K562 (cell line): ENCODE measurements at regions not wholly inside any gene's neighbourhood (a gene's known extent, or its start where the extent isn't known, plus 50 kb on each side); places are given as distances from the start of the nearest gene placed in this dataset.

Source experiments
- ATAC-seq: fragments of 200-7000 bp; cut with Tn5 transposase; 3 replicates; pipeline ENCODE4 v1.9.1; 2020; ENCODE audit warnings: moderate library complexity
- BruUV-seq: library from RNA; stranded (reverse); fragments of 400-500 nt; replicated peaks from 2 replicates; lab custom pipeline; 2021; lab: Mats Ljungman, UMichigan
- CTCF ChIA-PET: fragments of 300-600 bp; formaldehyde crosslinking; extraction: SDS; loops from one replicate; lab custom pipeline; 2021; ENCODE audit warnings: low intra/inter-chr PET ratio; lab: Yijun Ruan, JAX
- POLR2A ChIA-PET: fragments of 300-600, 350-650 bp; sonication (Branson Sonifier 250); formaldehyde crosslinking; extraction: SDS; loops from one replicate; lab custom pipeline; 2021; ENCODE audit warnings: antibody characterized with exemption, inconsistent platforms; lab: Yijun Ruan, JAX
- DNase-seq, 4 experiments: peaks; one replicate each; pipeline versions ENCODE4 v3.0.0 to v3.0.0-alpha.2; 2011 to 2018; ENCODE audit warnings: low spot score in 3 of 4, mixed read lengths in 3 of 4; ENCODE audit errors: extremely low read depth in 1 of 4
- FAIRE-seq: peaks from 2 replicates; lab custom pipeline; 2011; peaks lifted over from hg19 to GRCh38; lab: Jason Lieb, UNC
- H2AFZ ChIP-seq: 2 replicates; pipeline ENCODE4 v1.6.0; 2011; ENCODE audit warnings: low read depth, low read length, control low read depth, inconsistent platforms
- H3K27ac ChIP-seq: fragments of 200-600 bp; 3 replicates; pipeline ENCODE4 v1.8.0; 2011; ENCODE audit warnings: low read depth, mild to moderate bottlenecking, control low read depth, inconsistent platforms, low read length, moderate library complexity, mixed read lengths; ENCODE audit errors: extremely low read depth
- H3K27me3 ChIP-seq, 2 experiments: fragments of 300-600 bp in 1 of 2; 2 replicates in 1 of 2; 3 replicates in 1 of 2; pipeline versions ENCODE4 v1.6.0 to v1.8.0; 2011; ENCODE audit warnings: inconsistent platforms in 2 of 2, low read length in 2 of 2, mild to moderate bottlenecking in 1 of 2, mixed read lengths in 1 of 2, moderate library complexity in 1 of 2; ENCODE audit not compliant: control insufficient read depth in 2 of 2, insufficient read depth in 2 of 2
- H3K36me3 ChIP-seq: fragments of 300-600 bp; 3 replicates; pipeline ENCODE4 v1.8.0; 2011; ENCODE audit warnings: mild to moderate bottlenecking, low read length, inconsistent platforms; ENCODE audit not compliant: control insufficient read depth, insufficient read depth
- H3K4me1 ChIP-seq, 2 experiments: fragments of 200-600 bp in 1 of 2; replicated peaks in 1 of 2; 2 replicates in 1 of 2; 3 replicates in 1 of 2; pipeline versions ENCODE4 v1.5.1 to v1.8.0; 2011; ENCODE audit warnings: inconsistent platforms in 2 of 2, low read length in 2 of 2, mild to moderate bottlenecking in 1 of 2, mixed read lengths in 1 of 2, moderate library complexity in 1 of 2; ENCODE audit not compliant: control insufficient read depth in 2 of 2, insufficient read depth in 2 of 2
- H3K4me2 ChIP-seq: 2 replicates; pipeline ENCODE4 v1.6.1; 2011; ENCODE audit warnings: low read length, control low read depth, inconsistent platforms, mixed read lengths; ENCODE audit not compliant: insufficient read depth
- H3K4me3 ChIP-seq: fragments of 200-600 bp; sonication (generic), shearing (Covaris generic); 2 replicates; pipeline ENCODE4 v1.5.1; 2016; ENCODE audit warnings: control low read depth, inconsistent platforms
- H3K79me2 ChIP-seq: fragments of 200-600 bp; 3 replicates; pipeline ENCODE4 v1.8.0; 2011; ENCODE audit warnings: low read length, inconsistent platforms; ENCODE audit not compliant: control insufficient read depth, insufficient read depth
- H3K9ac ChIP-seq, 2 experiments: 2 replicates each; pipeline versions ENCODE4 v1.6.0 to v1.6.1; 2011; ENCODE audit warnings: low read depth in 2 of 2, low read length in 2 of 2, control low read depth in 1 of 2, inconsistent platforms in 1 of 2, mild to moderate bottlenecking in 1 of 2, mixed read lengths in 1 of 2; ENCODE audit not compliant: insufficient read depth in 1 of 2
- H3K9me1 ChIP-seq: one replicate; pipeline ENCODE4 v1.6.0; 2011; ENCODE audit warnings: inconsistent platforms, mild to moderate bottlenecking, low read length, moderate library complexity; ENCODE audit not compliant: control insufficient read depth, insufficient read depth
- H3K9me3 ChIP-seq: replicated peaks from 2 replicates; pipeline ENCODE4 v1.5.1; 2011; ENCODE audit warnings: low read depth, low read length, inconsistent platforms; ENCODE audit not compliant: control insufficient read depth, insufficient read depth
- H4K20me1 ChIP-seq: replicated peaks from 2 replicates; pipeline ENCODE4 v1.6.1; 2011; ENCODE audit warnings: low read length, inconsistent platforms, mixed read lengths; ENCODE audit not compliant: control insufficient read depth, insufficient read depth
- ARID3A ChIP-seq: IDR thresholded peaks from 2 replicates; pipeline ENCODE4 v1.6.1; 2012; ENCODE audit warnings: low read depth, low read length, improper control_type of control experiment, borderline replicate concordance
- CBX3 ChIP-seq, 2 experiments: IDR thresholded peaks; 1 replicate in 1 of 2; 2 replicates in 1 of 2; pipeline ENCODE4 v1.6.1; 2012; ENCODE audit warnings: inconsistent platforms in 2 of 2, low read length in 2 of 2, borderline replicate concordance in 1 of 2, control low read depth in 1 of 2
- CREB1 ChIP-seq, 2 experiments: sonication (generic) in 1 of 2; formaldehyde crosslinking in 1 of 2; IDR thresholded peaks; 2 replicates each; pipeline versions ENCODE4 v1.6.1 to v1.8.0; 2012 to 2022; ENCODE audit warnings: inconsistent platforms in 1 of 2, mild to moderate bottlenecking in 1 of 2, missing genetic modification reagents in 1 of 2, moderate library complexity in 1 of 2
- DIDO1 ChIP-seq: fragments of 450-650 bp; IDR thresholded peaks from 2 replicates; pipeline ENCODE4 v1.6.1; 2016; ENCODE audit warnings: low read depth, missing biosample characterization, missing genetic modification characterization
- E4F1 ChIP-seq: fragments of 250-450 bp; sonication (Bioruptor Pico); IDR thresholded peaks from 2 replicates; pipeline ENCODE4 v1.5.0; 2021; ENCODE audit warnings: mild to moderate bottlenecking, borderline replicate concordance
- ILK ChIP-seq: fragments of 450-650 bp; IDR thresholded peaks from 2 replicates; pipeline ENCODE4 v1.6.1; 2016; ENCODE audit warnings: missing genetic modification characterization, low read depth, mild to moderate bottlenecking, missing compliant biosample characterization, moderate library complexity, borderline replicate concordance
- KAT8 ChIP-seq: fragments of 450-650 bp; IDR thresholded peaks from 2 replicates; pipeline ENCODE4 v1.6.1; 2016; ENCODE audit warnings: low read depth, mild to moderate bottlenecking
- KHSRP ChIP-seq: fragments of 450-650 bp; IDR thresholded peaks from 2 replicates; pipeline ENCODE4 v1.6.1; 2017
- OTX1 ChIP-seq: fragments of 450-650 bp; formaldehyde crosslinking; IDR thresholded peaks from 2 replicates; pipeline ENCODE4 v1.4.0; 2022; ENCODE audit warnings: mild to moderate bottlenecking
- PYGO2 ChIP-seq: fragments of 450-650 bp; IDR thresholded peaks from 2 replicates; pipeline ENCODE4 v1.6.1; 2016; ENCODE audit warnings: mild to moderate bottlenecking, missing genetic modification characterization, moderate library complexity, missing compliant biosample characterization
- SMARCC2 ChIP-seq: fragments of 450-650 bp; IDR thresholded peaks from 2 replicates; pipeline ENCODE4 v1.6.1; 2017; ENCODE audit warnings: antibody characterized with exemption, moderate library complexity, mild to moderate bottlenecking, low read depth
- TCF7 ChIP-seq: sonication (generic); IDR thresholded peaks from 2 replicates; pipeline ENCODE4 v1.6.1; 2016; ENCODE audit warnings: antibody characterized with exemption, borderline replicate concordance
- ZNF140 ChIP-seq: fragments of 250-450 bp; sonication (Bioruptor Pico); IDR thresholded peaks from 2 replicates; pipeline ENCODE4 v1.8.0; 2021; ENCODE audit warnings: moderate library complexity, mild to moderate bottlenecking, inconsistent platforms
- ZNF212 ChIP-seq: fragments of 450-650 bp; formaldehyde crosslinking; IDR thresholded peaks from 2 replicates; pipeline ENCODE4 v1.4.0; 2020; ENCODE audit warnings: mild to moderate bottlenecking
- ZNF354B ChIP-seq: fragments of 250-450 bp; sonication (Bioruptor Pico); IDR thresholded peaks from 2 replicates; pipeline ENCODE4 v1.4.0; 2020
- ZNF431 ChIP-seq: sonication (generic); formaldehyde crosslinking; IDR thresholded peaks from 2 replicates; pipeline ENCODE4 v1.8.0; 2022; ENCODE audit warnings: mild to moderate bottlenecking, missing genetic modification reagents
- WGBS: fragments of 100-300 bp; shearing (Covaris generic); methylation state at CpG from one replicate; pipeline ENCODE4 v1.1.6; 2016; ENCODE audit warnings: low coverage, mixed read lengths; ENCODE audit not compliant: insufficient coverage; ENCODE audit errors: missing lambda C conversion rate; 5-methylcytosine and 5-hydroxymethylcytosine counted together
- in situ Hi-C: fragments of 300-500 bp; cut with MboI; formaldehyde crosslinking; loops from 4 replicates; pipeline ENCODE4 v1.15.0; 2018; ENCODE audit warnings: inconsistent platforms, mixed read lengths
- intact Hi-C: fragments of 100-400 bp; cut with micrococcal nuclease; formaldehyde crosslinking; loops from 2 replicates; pipeline ENCODE4 v1.14.2; 2022
- TF ChIP-seq, protein P1 (sequence below): fragments of 450-650 bp; IDR thresholded peaks from 2 replicates; pipeline ENCODE4 v1.6.1; 2014; ENCODE audit warnings: low read depth, mild to moderate bottlenecking, moderate library complexity, borderline replicate concordance

DNA sequence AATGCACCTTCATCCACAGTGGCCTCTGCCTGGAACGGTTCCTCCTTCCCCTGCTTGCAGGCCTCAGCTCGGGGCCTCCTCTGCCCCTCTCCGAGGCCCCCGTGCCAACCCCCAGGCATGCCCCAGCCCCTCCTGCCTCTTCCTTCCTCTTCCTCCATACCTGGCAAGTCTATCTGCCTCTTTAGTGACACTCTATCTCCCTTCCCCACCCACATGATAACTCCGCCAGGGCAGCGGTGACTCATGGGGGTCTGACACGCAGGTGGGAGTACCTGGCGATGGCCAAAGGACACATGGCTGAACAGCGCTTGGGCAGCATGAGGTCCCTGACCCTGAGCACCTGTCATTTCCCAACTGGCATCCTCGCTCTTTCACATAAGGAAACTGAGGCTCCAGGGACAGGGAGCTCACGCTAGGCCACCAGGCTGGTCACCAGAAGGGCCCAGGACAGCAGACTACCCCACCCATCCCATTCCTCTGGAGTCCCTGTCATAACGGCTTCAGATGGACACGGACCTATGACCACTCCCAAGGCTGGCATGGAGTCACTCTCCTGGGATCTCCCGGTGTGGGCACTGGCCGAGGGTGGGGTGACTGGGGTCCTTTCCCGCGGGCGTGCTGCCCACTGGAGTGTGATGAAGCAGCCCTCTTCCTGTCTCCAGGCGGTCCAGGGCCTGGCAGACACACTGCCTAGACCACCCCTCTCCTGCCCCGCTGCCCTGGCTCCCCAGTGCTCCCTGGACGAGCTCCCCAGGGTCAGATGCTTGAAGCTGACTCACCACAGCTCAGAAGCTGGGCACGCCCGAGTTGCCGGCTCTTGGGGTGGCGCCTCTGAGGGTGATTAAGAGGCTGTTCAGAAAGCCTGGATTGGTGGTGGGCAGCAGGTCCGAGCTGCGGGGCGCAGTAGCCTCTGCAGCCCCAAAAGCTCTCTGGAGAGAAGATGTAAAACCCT lies 100.6 kb downstream of the ENGASE start:
- no peaks in the 10 kb centered on the region for H3K4me1 ChIP-seq
- in situ Hi-C loops = no loop called here
- no peak overlapping the region for H3K4me2 ChIP-seq
- TF ChIP-seq E4F1 (CRISPR knock-in tag) = no peak
- TF ChIP-seq ZNF431 (CRISPR knock-in tag) = no peak
- no peak for TF ChIP-seq TCF7
- TF ChIP-seq KHSRP = no peak
- TF ChIP-seq, protein P1, sequence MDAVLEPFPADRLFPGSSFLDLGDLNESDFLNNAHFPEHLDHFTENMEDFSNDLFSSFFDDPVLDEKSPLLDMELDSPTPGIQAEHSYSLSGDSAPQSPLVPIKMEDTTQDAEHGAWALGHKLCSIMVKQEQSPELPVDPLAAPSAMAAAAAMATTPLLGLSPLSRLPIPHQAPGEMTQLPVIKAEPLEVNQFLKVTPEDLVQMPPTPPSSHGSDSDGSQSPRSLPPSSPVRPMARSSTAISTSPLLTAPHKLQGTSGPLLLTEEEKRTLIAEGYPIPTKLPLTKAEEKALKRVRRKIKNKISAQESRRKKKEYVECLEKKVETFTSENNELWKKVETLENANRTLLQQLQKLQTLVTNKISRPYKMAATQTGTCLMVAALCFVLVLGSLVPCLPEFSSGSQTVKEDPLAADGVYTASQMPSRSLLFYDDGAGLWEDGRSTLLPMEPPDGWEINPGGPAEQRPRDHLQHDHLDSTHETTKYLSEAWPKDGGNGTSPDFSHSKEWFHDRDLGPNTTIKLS = no peak
- no peak for TF ChIP-seq SMARCC2
- TF ChIP-seq ARID3A = no peak
- no peak for TF ChIP-seq DIDO1 (tag)
- no peak for TF ChIP-seq ZNF354B (CRISPR knock-in tag)
- no peak for TF ChIP-seq ILK (tag)
- TF ChIP-seq PYGO2 (tag) = no peak
- TF ChIP-seq CREB1 (IDR thresholded peaks at IDR 0.05) = no peak
- TF ChIP-seq CREB1 (CRISPR knock-in tag; IDR thresholded peaks at IDR 0.05) = no peak
- TF ChIP-seq ZNF212 (CRISPR knock-in tag) = no peak
- no peak for TF ChIP-seq ZNF140 (CRISPR knock-in tag)
- no peak for TF ChIP-seq CBX3 (IDR thresholded peaks at IDR 0.05; ENCODE audit: borderline replicate concordance in 1 of 2, low read length in 2 of 2)
- no peak for TF ChIP-seq OTX1 (CRISPR knock-in tag)
- no peak for TF ChIP-seq KAT8

More for the DNA sequence above, 100.6 kb downstream of the ENGASE start:
- no TSS peak for BruUV-seq
- Histone ChIP-seq H4K20me1 (peaks cover 35% of the 10 kb centered on the region), H3K27me3 (peaks cover 42 to 88% of the 10 kb centered on the region in 2 experiments), H3K4me3 (no peak overlapping the region), H3K36me3 (no peaks in the 10 kb centered on the region), H3K79me2 (no peaks in the 10 kb centered on the region), H3K9ac (no peak overlapping the region; a peak in 1 of 4 replicates), H3K9me3 (no peaks in the 10 kb centered on the region), H3K27ac (no peak overlapping the region), H2AFZ (no peak overlapping the region), H3K9me1 (no peaks in the 10 kb centered on the region)
- FAIRE-seq (no peak), ATAC-seq (no peak), DNase-seq (no peak)
- WGBS = under 1% methylated on average over 19 of the region's 28 CpGs
- CTCF ChIA-PET = no interaction called here
- intact Hi-C loops = no loop called here
- POLR2A ChIA-PET = interaction anchor here (0.7 to 0.9 kb wide), 2 partner anchors 11 to 179 kb away, joined by 3 read pairs; no protein-coding TSS in a partner anchor
